Erythroblast (primary cell): ENCODE measurements at regions not wholly inside any gene's neighbourhood (a gene's known extent, or its start where the extent isn't known, plus 50 kb on each side); places are given as distances from the start of the nearest gene placed in this dataset.

Source experiments
- GATA1 ChIP-seq: IDR thresholded peaks from 2 replicates; pipeline ENCODE4 v1.6.1; 2011; ENCODE audit warnings: low read depth, mild to moderate bottlenecking, control low read depth, low read length, moderate library complexity
- POLR2A ChIP-seq: IDR thresholded peaks from 2 replicates; pipeline ENCODE4 v1.6.1; 2011; ENCODE audit warnings: mild to moderate bottlenecking, low read length

DNA sequence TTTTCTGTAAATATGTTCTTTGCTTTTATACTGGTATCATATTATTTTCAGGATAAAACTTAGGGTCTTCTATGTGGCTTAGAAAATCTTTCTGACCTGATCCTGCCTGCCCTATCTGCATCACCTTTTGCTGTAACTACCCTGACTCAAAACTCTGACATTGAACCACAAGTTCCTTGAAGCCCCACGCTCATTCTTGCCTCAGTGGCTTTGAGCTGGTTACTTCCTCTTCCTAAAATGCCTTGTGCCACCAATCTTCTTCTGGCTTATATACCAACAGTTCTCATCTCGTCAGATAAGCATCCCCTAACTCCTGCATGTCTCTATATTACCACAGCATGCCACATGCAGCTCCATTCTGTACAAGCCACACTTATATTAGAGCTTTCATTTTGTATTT is 84.5 kb upstream of the LRRC7 start:
- TF ChIP-seq POLR2A (no peak), GATA1 (no peak)
